Mucosa of stomach (tissue), 1 donor: ENCODE measurements at regions not wholly inside any gene's neighbourhood (a gene's known extent, or its start where the extent isn't known, plus 50 kb on each side); places are given as distances from the start of the nearest gene placed in this dataset.

Source experiments
- H3K27me3 ChIP-seq: one replicate; pipeline ENCODE4 v1.7.0; 2013; ENCODE audit warnings: mild to moderate bottlenecking, low read length; ENCODE audit not compliant: control insufficient read depth, insufficient read depth
- H3K36me3 ChIP-seq: one replicate; pipeline ENCODE4 v1.7.0; 2013; ENCODE audit warnings: low read length; ENCODE audit not compliant: control insufficient read depth, insufficient read depth
- H3K4me1 ChIP-seq: one replicate; pipeline ENCODE4 v1.7.0; 2013; ENCODE audit warnings: mild to moderate bottlenecking, low read length; ENCODE audit not compliant: control insufficient read depth, insufficient read depth
- H3K4me3 ChIP-seq: one replicate; pipeline ENCODE4 v1.7.0; 2013; ENCODE audit warnings: low read length
- H3K9ac ChIP-seq: one replicate; pipeline ENCODE4 v1.7.0; 2013; ENCODE audit warnings: mild to moderate bottlenecking, low read length, moderate library complexity
- H3K9me3 ChIP-seq: one replicate; pipeline ENCODE4 v1.7.0; 2013; ENCODE audit warnings: mild to moderate bottlenecking, low read length, moderate library complexity; ENCODE audit not compliant: control insufficient read depth
- donor health status: Pancreatic carcinoma.

DNA sequence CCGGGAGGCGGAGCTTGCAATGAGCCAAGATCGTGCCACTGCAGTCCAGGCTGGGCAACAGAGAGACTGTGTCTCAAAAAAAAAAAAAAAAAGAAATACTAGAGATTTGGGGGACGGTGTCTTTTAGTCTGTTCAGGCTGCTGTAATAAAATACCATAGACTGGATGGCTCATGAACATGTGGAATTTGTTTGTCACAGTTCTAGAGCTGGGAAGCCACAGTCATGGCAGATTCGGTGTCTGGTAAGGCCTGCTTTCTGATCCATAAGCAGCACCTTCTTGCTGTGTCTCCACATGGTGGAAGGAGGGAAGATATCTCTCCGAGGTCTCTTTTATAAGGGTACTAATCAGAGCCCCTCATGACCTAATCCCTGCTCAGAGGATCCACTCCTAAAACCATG, 102.7 kb upstream of the MKLN1 start:
- Histone ChIP-seq H3K4me1 (peaks cover 9% of the 10 kb centered on the region), H3K36me3 (no peaks in the 10 kb centered on the region), H3K27me3 (no peaks in the 10 kb centered on the region), H3K4me3 (no peak overlapping the region), H3K9ac (no peak overlapping the region), H3K9me3 (no peaks in the 10 kb centered on the region)

DNA sequence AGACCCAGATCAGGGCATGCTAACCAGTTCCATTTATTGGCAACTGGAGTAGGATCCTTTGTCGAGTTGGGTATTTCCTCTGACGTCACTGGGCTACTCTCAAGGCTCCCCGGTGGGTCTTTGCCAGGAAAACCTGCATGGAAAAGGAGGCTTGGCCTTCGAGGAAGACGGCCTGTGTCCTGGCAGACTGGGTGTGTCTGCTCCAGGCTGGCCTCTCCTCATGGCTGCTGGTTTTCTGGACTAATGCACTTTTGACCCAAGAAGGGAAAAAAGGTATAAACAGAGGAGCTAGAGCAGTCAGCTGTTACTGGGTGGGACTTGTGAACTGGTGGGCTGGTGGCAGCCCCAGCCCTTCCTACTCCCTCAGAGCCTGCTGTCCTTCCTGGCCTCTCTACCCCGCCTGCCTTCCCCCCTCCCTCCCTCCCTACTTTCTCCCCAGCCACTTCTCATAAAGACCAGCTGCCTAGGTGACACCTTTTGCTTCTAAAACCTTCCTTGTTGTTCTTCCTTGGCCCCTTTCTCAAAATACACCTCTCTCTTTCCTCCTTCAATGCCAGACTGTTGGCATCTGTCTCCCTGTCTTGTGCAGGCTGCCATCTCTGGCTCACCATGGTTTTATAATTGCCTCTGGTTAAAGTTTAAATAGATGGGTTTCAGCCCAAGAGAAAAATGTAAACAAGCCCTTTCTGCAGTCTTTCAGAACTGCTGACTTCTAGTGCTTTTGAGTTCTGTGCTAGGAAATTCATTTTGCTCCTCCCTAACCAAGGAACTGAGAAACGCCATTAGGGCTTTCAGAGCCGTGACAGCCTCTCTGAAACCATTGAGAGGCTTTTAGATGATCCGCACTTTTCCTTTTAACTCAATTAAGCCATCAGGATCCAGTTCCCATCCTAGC, 101.8 kb upstream of the MKLN1 start:
- H3K4me3 ChIP-seq: no peak overlapping the region
- peak overlapping the region; percentile 9 for H3K9ac ChIP-seq

DNA sequence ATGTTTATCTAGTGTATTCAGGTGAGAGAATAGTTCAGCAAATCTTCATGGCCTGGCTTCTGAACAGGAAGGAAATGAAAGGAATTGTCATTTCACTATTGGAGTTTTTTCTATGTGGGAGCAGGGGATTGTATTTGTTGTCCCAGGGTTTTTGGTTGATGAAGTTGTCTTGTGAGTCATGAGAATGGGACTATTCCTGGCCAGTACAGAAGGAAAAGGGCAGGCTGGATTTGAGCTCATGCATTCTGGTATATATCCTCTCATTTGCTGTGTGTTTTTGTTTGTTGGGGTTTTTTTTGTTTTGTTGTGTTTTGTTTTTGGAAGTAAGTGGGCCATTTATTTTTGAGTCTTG, 101.2 kb upstream of the MKLN1 start:
- Histone ChIP-seq H3K9me3 (no peaks in the 10 kb centered on the region), H3K36me3 (no peaks in the 10 kb centered on the region), H3K4me1 (peaks cover 9% of the 10 kb centered on the region), H3K9ac (peak overlapping the region; percentile 9), H3K27me3 (no peaks in the 10 kb centered on the region), H3K4me3 (no peak overlapping the region)

More for the DNA sequence above, 101.8 kb upstream of the MKLN1 start:
- Histone ChIP-seq H3K36me3 (no peaks in the 10 kb centered on the region), H3K9me3 (no peaks in the 10 kb centered on the region), H3K4me1 (peaks cover 9% of the 10 kb centered on the region), H3K27me3 (no peaks in the 10 kb centered on the region)

DNA sequence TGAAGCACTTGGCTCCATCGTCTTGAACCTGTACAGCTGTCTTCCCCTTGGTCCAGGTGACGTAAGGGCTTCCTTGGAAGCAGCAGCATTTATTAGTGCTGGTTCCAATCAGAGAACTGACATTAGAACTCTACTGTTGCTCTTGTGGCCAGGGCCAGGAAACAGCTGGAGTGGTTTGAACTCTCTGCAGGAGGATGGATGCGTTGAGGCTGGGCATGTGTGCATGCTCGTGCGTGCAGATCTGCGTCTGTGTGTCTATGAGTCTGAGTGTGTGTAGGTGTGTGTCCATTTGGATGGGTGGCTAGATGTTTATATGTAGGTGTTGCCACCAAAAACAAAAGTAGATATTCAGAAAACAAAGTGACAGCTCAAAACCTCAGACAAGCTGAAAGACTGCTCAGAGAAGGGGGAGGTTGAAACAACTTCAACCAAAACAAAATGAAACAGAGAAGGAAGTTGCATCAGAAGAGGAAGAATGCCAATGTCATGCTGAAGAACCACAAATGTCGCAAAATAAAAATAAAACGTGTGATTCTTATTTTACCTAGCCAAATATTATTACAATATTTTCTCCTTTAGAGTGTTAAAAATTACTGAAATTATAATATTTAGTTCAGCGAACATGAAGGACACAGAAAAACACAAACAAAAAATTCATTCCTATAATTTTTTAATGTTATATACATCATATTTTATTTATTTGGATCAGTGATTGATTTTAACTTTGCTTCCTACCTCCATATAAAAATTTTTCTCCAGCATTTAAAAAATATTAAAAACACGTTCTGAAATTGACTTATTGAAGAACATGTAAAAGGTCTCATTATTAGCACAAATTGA, 96.1 kb upstream of the MKLN1 start:
- no peak overlapping the region for H3K9ac ChIP-seq
- H3K4me1 ChIP-seq: no peaks in the 10 kb centered on the region
- no peaks in the 10 kb centered on the region for H3K36me3 ChIP-seq
- no peaks in the 10 kb centered on the region for H3K9me3 ChIP-seq
- no peaks in the 10 kb centered on the region for H3K27me3 ChIP-seq
- no peak overlapping the region for H3K4me3 ChIP-seq

DNA sequence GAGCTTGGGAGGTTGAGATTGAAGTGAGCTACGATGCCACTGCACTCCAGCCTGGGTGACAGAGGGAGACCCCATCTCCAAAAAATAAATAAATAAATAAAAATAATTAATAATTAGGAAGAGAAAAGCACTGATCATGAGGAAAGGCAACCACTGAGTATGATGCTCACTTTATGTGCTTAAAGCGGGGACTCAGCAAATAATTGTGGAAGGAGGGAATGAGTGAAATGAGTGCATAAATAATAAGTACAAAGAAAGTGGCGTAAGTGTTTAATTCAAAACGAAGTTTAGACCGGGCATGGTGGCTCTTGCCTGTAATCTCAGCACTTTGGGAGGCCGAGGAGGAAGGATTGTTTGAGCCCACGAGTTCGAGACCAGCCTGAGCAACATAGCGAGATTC, 94.9 kb upstream of the MKLN1 start:
- no peaks in the 10 kb centered on the region for H3K36me3 ChIP-seq
- H3K9ac ChIP-seq: no peak overlapping the region
- H3K9me3 ChIP-seq: no peaks in the 10 kb centered on the region
- H3K4me3 ChIP-seq: no peak overlapping the region
- H3K27me3 ChIP-seq: no peaks in the 10 kb centered on the region
- no peaks in the 10 kb centered on the region for H3K4me1 ChIP-seq

DNA sequence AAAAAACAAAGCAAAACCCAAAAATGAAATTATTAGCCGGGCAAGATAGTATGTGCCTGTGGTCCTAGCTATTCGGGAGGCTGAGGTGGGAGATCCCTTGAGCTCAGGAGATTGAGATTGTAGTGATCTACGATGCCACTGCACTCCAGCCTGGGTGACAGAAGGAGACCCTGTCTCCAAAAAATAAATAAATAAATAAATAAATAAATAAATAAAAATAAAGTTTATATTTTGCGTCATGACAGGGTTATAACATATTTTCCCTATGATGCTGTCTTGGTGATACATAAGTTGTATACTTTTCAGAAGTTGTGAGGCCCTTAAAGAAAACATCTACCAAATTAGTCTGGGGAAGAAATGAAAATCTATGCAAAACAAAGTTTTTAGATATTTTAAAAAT, 94.5 kb upstream of the MKLN1 start:
- Histone ChIP-seq H3K27me3 (no peaks in the 10 kb centered on the region), H3K9ac (no peak overlapping the region), H3K9me3 (no peaks in the 10 kb centered on the region), H3K4me3 (no peak overlapping the region), H3K36me3 (no peaks in the 10 kb centered on the region), H3K4me1 (no peaks in the 10 kb centered on the region)

DNA sequence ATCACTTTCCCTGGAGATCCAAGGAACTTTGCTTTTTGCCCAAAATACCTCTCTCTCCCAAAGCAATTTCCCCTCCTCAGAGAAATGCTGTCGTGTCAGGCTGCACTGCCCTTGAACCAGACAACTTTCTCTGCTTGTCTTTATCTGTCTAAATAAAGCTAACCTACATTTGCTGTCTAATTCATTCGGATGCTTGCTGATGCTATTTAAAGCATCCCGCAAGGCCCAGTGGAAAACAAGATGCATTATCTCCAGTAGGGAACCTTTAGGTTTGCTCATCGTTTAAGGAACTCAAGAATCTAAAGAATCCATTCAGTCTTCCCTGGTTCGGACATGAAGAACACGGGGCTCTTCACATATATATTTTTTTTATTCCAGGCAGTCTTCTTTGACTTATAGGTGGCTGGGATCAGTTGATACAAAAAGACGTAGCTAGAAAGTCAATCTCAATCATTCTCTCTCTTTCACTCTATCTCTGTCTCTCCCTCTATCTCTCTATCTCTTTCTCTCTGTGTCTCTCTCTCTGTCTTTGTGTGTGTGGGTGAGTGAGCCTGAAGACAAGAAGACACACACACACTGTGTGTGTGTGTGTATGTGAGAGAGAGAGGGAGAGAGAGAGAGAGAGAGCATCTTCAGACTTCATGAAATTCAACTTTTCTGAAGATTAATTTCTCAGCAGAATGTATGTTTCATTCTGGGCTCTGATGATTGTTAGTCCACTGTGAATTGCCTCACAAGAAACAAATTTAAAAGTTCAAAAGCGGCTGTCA, 92.8 kb upstream of the MKLN1 start:
- no peaks in the 10 kb centered on the region for H3K4me1 ChIP-seq
- H3K9me3 ChIP-seq: no peaks in the 10 kb centered on the region
- H3K4me3 ChIP-seq: no peak overlapping the region
- no peak overlapping the region for H3K9ac ChIP-seq
- no peaks in the 10 kb centered on the region for H3K36me3 ChIP-seq
- H3K27me3 ChIP-seq: no peaks in the 10 kb centered on the region

DNA sequence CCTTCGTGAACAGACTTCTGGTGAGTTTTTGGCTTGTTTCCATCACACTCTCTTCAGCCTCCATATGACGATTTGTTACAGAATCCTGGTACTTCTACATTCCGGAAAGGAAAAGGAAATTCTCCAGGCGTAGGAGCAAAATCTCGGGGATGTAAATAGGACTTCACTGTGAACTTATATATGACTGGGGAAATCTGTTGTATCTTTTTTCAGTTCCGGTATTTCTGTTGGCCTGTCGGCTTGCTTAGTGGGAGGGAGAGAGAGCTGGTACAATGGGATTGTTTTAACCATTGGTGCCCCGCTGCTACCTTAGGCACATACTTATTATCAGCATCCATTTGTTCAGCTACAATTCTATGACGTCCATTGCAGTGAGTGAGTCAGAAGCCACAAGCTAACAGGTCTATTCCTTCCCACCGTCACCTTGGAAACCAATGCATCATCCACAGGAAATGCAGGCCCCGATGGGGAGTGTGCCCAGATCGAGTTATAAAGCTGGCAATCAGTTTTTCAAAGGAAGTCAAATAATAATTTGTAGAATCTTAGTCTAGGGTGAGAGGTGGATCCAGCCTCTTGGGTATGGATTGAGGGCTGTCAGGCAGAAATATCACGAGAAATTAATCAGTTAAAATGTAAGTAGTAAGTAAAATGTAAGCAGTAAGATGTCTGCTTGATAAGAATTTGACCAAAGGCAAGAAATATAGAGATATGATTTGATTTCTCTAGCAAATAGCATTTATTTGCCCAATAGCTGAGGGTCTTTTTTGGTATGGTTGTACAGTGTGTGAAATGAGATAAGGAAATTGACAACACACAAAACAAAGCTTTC, 92.0 kb upstream of the MKLN1 start:
- Histone ChIP-seq H3K27me3 (no peaks in the 10 kb centered on the region), H3K9me3 (no peaks in the 10 kb centered on the region), H3K9ac (no peak overlapping the region), H3K4me3 (no peak overlapping the region), H3K36me3 (no peaks in the 10 kb centered on the region), H3K4me1 (no peaks in the 10 kb centered on the region)

DNA sequence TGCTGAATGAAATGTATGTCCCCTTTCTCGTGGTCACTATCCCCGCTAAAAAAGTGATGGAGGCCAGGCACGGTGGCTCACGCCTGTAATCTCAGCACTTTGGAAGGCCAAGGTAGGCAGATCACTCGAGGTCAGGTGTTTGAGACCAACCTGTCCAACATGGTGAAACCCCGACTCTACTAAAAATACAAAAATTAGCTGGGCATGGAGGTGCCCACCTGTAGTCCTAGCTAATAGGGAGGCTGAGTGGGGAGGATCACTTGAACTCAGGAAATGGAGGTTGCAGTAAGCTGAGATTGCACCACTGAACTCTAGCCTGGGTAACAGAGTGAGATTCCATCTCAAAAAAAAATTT, 91.4 kb upstream of the MKLN1 start:
- Histone ChIP-seq H3K27me3 (no peaks in the 10 kb centered on the region), H3K36me3 (no peaks in the 10 kb centered on the region), H3K9ac (no peak overlapping the region), H3K9me3 (no peaks in the 10 kb centered on the region), H3K4me3 (no peak overlapping the region), H3K4me1 (no peaks in the 10 kb centered on the region)

DNA sequence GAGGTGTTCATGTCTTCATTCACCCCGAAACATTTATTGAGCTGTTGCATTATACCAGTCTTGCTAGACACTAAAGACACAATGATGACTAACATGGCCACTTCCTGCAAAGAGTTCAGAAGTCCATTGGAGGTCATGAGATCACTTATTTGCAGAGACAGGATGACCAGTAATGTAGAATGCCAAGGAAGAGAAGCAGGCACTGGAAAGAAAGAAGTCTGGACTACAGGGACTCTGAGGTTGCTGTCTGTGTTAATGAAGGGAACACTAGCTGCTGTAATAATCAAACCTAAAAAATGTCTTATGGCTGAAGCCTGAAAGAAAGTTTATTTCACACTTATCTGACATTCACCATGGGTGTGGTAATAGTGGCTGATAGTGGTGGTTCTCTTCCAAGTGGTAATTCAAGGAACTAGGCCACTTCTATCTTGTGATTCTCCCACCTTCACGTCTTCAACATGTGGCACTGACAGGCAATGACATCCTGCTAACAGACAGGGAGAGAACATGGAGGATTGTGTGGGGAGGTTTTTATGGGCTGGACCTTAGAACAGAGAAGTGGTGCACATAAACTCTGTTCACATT, 89.2 kb upstream of the MKLN1 start:
- H3K9ac ChIP-seq: no peak overlapping the region
- H3K9me3 ChIP-seq: no peaks in the 10 kb centered on the region
- H3K4me3 ChIP-seq: no peak overlapping the region
- H3K27me3 ChIP-seq: no peaks in the 10 kb centered on the region
- H3K36me3 ChIP-seq: no peaks in the 10 kb centered on the region
- no peaks in the 10 kb centered on the region for H3K4me1 ChIP-seq

DNA sequence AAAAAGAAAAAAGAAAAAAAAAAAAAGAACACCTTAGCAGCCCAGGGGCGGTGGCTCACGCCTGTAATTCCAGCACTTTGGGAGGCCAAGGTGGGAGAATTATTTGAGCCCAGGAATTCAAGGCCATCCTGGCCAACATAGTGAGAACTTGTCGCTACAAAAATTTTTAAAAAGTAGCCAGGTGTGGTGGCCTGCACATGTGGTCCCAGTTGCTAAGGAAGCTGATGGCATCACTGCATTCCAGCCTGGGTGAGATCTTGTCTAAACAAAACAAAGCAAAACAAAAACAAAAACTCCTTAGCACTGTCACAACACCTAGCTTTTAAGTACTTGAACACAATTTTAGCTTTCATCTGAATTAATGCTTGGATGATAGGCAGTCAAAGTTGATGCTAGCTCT, 86.3 kb upstream of the MKLN1 start:
- Histone ChIP-seq H3K9me3 (no peaks in the 10 kb centered on the region), H3K4me3 (no peak overlapping the region), H3K36me3 (no peaks in the 10 kb centered on the region), H3K27me3 (no peaks in the 10 kb centered on the region), H3K9ac (no peak overlapping the region), H3K4me1 (no peaks in the 10 kb centered on the region)
